ENCODE measurements at regions not wholly inside any gene's neighbourhood (a gene's known extent, or its start where the extent isn't known, plus 50 kb on each side); places are given as distances from the start of the nearest gene placed in this dataset.

GRCh38 chr1:234942879-234943506 lies 185.6 kb downstream of the TOMM20 start:
- no peaks in the 10 kb centered on the region for H4K20me1 ChIP-seq (ENCODE audit: low read depth)
- no peak overlapping the region for H3K9ac ChIP-seq
- no peak overlapping the region for H3K4me2 ChIP-seq
- peaks cover 12% of the 10 kb centered on the region for H3K4me1 Mint-ChIP-seq
- no peaks in the 10 kb centered on the region for H3K27me3 ChIP-seq
- no peaks in the 10 kb centered on the region for H3K79me2 ChIP-seq (ENCODE audit: low read depth)
- peaks cover 17% of the 10 kb centered on the region for H3K9me3 Mint-ChIP-seq
- no peak overlapping the region for H3K27ac ChIP-seq
- no peak overlapping the region for H2AFZ ChIP-seq (replicated peaks)
- no peaks in the 10 kb centered on the region for H3K36me3 Mint-ChIP-seq
- H3K4me3 ChIP-seq = no peak overlapping the region
- no peaks in the 10 kb centered on the region for H3K4me1 ChIP-seq
- peaks cover 2% of the 10 kb centered on the region for H3K27me3 Mint-ChIP-seq (ENCODE audit: insufficient read depth, low read depth)
- peak overlapping the region; percentile 21 for H3K4me3 Mint-ChIP-seq
- DNase-seq (ENCODE audit: low spot score) = no peak
- no peak overlapping the region for H3K27ac Mint-ChIP-seq
- TF ChIP-seq, protein P1, sequence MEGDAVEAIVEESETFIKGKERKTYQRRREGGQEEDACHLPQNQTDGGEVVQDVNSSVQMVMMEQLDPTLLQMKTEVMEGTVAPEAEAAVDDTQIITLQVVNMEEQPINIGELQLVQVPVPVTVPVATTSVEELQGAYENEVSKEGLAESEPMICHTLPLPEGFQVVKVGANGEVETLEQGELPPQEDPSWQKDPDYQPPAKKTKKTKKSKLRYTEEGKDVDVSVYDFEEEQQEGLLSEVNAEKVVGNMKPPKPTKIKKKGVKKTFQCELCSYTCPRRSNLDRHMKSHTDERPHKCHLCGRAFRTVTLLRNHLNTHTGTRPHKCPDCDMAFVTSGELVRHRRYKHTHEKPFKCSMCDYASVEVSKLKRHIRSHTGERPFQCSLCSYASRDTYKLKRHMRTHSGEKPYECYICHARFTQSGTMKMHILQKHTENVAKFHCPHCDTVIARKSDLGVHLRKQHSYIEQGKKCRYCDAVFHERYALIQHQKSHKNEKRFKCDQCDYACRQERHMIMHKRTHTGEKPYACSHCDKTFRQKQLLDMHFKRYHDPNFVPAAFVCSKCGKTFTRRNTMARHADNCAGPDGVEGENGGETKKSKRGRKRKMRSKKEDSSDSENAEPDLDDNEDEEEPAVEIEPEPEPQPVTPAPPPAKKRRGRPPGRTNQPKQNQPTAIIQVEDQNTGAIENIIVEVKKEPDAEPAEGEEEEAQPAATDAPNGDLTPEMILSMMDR (IDR thresholded peaks at IDR 0.05) = no peak
- TF ChIP-seq EZH2phosphoT487 (IDR thresholded peaks at IDR 0.05) (no peak), EZH2 (IDR thresholded peaks at IDR 0.05) (no peak)
- no peaks in the 10 kb centered on the region for H3K36me3 ChIP-seq
- H3K9me3 ChIP-seq (ENCODE audit: low read depth) = no peaks in the 10 kb centered on the region
- no peaks in the 10 kb centered on the region for H3F3A ChIP-seq (ENCODE audit: low read depth)

GRCh38 chr1:234942012-234942332 lies 186.7 kb downstream of the TOMM20 start:
- Histone ChIP-seq H3F3A (ENCODE audit: low read depth) (no peaks in the 10 kb centered on the region), H3K4me2 (no peak overlapping the region), H2AFZ (replicated peaks) (no peak overlapping the region), H3K27ac (no peak overlapping the region), H4K20me1 (ENCODE audit: low read depth) (no peaks in the 10 kb centered on the region), H3K4me1 (no peaks in the 10 kb centered on the region), H3K36me3 (no peaks in the 10 kb centered on the region), H3K4me3 (no peak overlapping the region), H3K9me3 (ENCODE audit: low read depth) (no peaks in the 10 kb centered on the region), H3K79me2 (ENCODE audit: low read depth) (no peaks in the 10 kb centered on the region), H3K27me3 (no peaks in the 10 kb centered on the region), H3K9ac (no peak overlapping the region)
- no peak for TF ChIP-seq EZH2phosphoT487 (IDR thresholded peaks at IDR 0.05)
- no peak for DNase-seq (ENCODE audit: low spot score)
- H3K4me1 Mint-ChIP-seq = peaks cover 9% of the 10 kb centered on the region
- H3K9me3 Mint-ChIP-seq = peaks cover 14% of the 10 kb centered on the region
- H3K36me3 Mint-ChIP-seq = no peaks in the 10 kb centered on the region
- no peak overlapping the region for H3K27ac Mint-ChIP-seq
- peaks cover 2% of the 10 kb centered on the region for H3K27me3 Mint-ChIP-seq (ENCODE audit: insufficient read depth, low read depth)
- H3K4me3 Mint-ChIP-seq = no peak overlapping the region

GRCh38 chr1:234941321-234942011 lies 187.2 kb downstream of the TOMM20 start:
- H3K4me1 Mint-ChIP-seq = peaks cover 6% of the 10 kb centered on the region
- Histone ChIP-seq H3K9ac (no peak overlapping the region), H3K4me3 (no peak overlapping the region), H3K79me2 (ENCODE audit: low read depth) (no peaks in the 10 kb centered on the region), H3K9me3 (ENCODE audit: low read depth) (no peaks in the 10 kb centered on the region), H4K20me1 (ENCODE audit: low read depth) (no peaks in the 10 kb centered on the region), H3F3A (ENCODE audit: low read depth) (no peaks in the 10 kb centered on the region), H3K4me1 (no peaks in the 10 kb centered on the region), H3K36me3 (no peaks in the 10 kb centered on the region), H3K4me2 (no peak overlapping the region), H3K27me3 (no peaks in the 10 kb centered on the region), H3K27ac (no peak overlapping the region), H2AFZ (replicated peaks) (no peak overlapping the region)
- DNase-seq (ENCODE audit: low spot score) = no peak
- peaks cover 1% of the 10 kb centered on the region for H3K27me3 Mint-ChIP-seq (ENCODE audit: insufficient read depth, low read depth)
- no peak overlapping the region for H3K4me3 Mint-ChIP-seq
- TF ChIP-seq EZH2phosphoT487 (IDR thresholded peaks at IDR 0.05) (no peak), EZH2 (IDR thresholded peaks at IDR 0.05) (no peak)
- TF ChIP-seq, protein P1 (IDR thresholded peaks at IDR 0.05) = no peak
- no peak overlapping the region for H3K27ac Mint-ChIP-seq
- H3K9me3 Mint-ChIP-seq = peaks cover 14% of the 10 kb centered on the region
- H3K36me3 Mint-ChIP-seq = no peaks in the 10 kb centered on the region

DNA sequence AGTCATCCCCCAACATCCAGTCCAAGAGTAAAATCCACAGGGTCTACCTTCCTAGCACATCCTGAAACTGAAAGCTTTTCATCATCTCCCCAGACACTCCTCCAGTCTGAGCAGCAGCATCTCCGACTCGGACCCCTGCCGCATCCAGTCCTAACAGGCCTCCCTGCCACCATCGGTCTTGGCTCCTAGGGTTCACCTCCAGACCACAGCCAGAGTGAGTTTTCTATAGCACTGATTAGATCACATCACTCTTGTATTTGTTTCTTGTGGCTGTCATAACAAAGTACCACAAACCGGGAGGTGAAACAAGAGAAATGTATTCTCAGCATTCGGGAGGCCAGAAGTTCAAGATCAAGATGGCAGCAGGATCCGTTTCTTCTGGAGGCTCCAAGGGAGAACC lies 187.8 kb downstream of the TOMM20 start:
- H3K36me3 Mint-ChIP-seq = no peaks in the 10 kb centered on the region
- Histone ChIP-seq H3K4me1 (no peaks in the 10 kb centered on the region), H2AFZ (replicated peaks) (no peak overlapping the region), H3K4me3 (no peak overlapping the region), H3K27me3 (no peaks in the 10 kb centered on the region), H3K27ac (no peak overlapping the region), H3K9ac (no peak overlapping the region), H3K79me2 (ENCODE audit: low read depth) (no peaks in the 10 kb centered on the region), H3F3A (ENCODE audit: low read depth) (no peaks in the 10 kb centered on the region), H3K4me2 (no peak overlapping the region), H3K36me3 (no peaks in the 10 kb centered on the region), H4K20me1 (ENCODE audit: low read depth) (no peaks in the 10 kb centered on the region), H3K9me3 (ENCODE audit: low read depth) (no peaks in the 10 kb centered on the region)
- no peak overlapping the region for H3K4me3 Mint-ChIP-seq
- peaks cover 14% of the 10 kb centered on the region for H3K9me3 Mint-ChIP-seq
- DNase-seq (ENCODE audit: low spot score) = no peak
- no peak overlapping the region for H3K27ac Mint-ChIP-seq
- no peak for TF ChIP-seq EZH2 (IDR thresholded peaks at IDR 0.05)
- TF ChIP-seq, protein P1 (IDR thresholded peaks at IDR 0.05) = no peak
- no peak for TF ChIP-seq EZH2phosphoT487 (IDR thresholded peaks at IDR 0.05)
- H3K4me1 Mint-ChIP-seq = peaks cover 3% of the 10 kb centered on the region
- no peaks in the 10 kb centered on the region for H3K27me3 Mint-ChIP-seq (ENCODE audit: insufficient read depth, low read depth)

All from neural progenitor cell (in vitro differentiated cells).